ENCODE measurements at regions not wholly inside any gene's neighbourhood (a gene's known extent, or its start where the extent isn't known, plus 50 kb on each side); places are given as distances from the start of the nearest gene placed in this dataset.
A peak's percentile ranks its signal among the peaks of the same experiment; 100 is the strongest.
"Not testable (repeated sequence)": the region's sequence is repeated elsewhere in the genome, so short reads cannot be mapped to it uniquely, and the experiment has no call there.

GRCh38 chr4:107366016-107366735 lies 330.1 kb upstream of the DKK2 start:
- no peaks in the 10 kb centered on the region for H3K27me3 Mint-ChIP-seq
- no peaks in the 10 kb centered on the region for H3K36me3 Mint-ChIP-seq (ENCODE audit: low read depth)
- no peak overlapping the region for H3K4me3 Mint-ChIP-seq
- ChIA-PET CTCF (no interaction called here), POLR2A (no interaction called here)
- no peaks in the 10 kb centered on the region for H3K4me1 Mint-ChIP-seq
- H3K9me3 Mint-ChIP-seq, result no peaks in the 10 kb centered on the region
- no peak for DNase-seq
- no peak overlapping the region for H3K27ac Mint-ChIP-seq

GRCh38 chr4:107363125-107363524 lies 327.0 kb upstream of the DKK2 start:
- no peaks in the 10 kb centered on the region for H3K9me3 Mint-ChIP-seq
- H3K4me1 Mint-ChIP-seq, result no peaks in the 10 kb centered on the region
- POLR2A ChIA-PET, result no interaction called here
- no peak for DNase-seq
- H3K36me3 Mint-ChIP-seq (ENCODE audit: low read depth), result no peaks in the 10 kb centered on the region
- CTCF ChIA-PET, result no interaction called here
- H3K27me3 Mint-ChIP-seq, result peaks cover 2% of the 10 kb centered on the region
- no peak overlapping the region for H3K27ac Mint-ChIP-seq
- H3K4me3 Mint-ChIP-seq, result no peak overlapping the region

DNA sequence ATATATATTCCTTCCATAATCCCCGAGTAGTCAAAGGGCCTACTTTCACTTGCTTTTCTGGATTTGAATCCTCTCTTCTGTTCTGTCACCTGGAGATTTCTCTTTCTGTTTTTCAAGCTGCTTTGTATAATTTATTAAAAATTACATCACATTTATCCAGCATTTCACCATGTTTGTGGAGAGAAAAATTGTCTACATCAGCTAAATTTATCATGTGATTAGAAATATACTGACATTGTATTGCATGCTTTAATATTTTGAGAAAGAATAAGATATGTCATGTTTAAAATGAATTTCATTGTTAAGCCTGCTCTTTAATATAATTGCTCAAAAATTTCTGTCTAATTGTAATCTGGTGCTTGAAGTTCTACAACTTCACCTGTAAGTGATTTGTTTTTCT lies 323.1 kb upstream of the DKK2 start:
- Mint-ChIP-seq H3K4me1 (no peaks in the 10 kb centered on the region), H3K36me3 (ENCODE audit: low read depth) (no peaks in the 10 kb centered on the region), H3K4me3 (no peak overlapping the region), H3K27me3 (peaks cover 2% of the 10 kb centered on the region), H3K9me3 (no peaks in the 10 kb centered on the region), H3K27ac (no peak overlapping the region)
- ChIA-PET CTCF (no interaction called here), POLR2A (no interaction called here)
- DNase-seq, result no peak

- CTCF ChIA-PET; H3K9me3 Mint-ChIP-seq; H3K36me3 Mint-ChIP-seq (ENCODE audit: low read depth); H3K4me3 Mint-ChIP-seq; H3K27me3 Mint-ChIP-seq; H3K4me1 Mint-ChIP-seq; H3K27ac Mint-ChIP-seq; POLR2A ChIA-PET: not testable (repeated sequence)
- DNase-seq, result peak; percentile 8
Measured at GRCh38 chr4:107354304-107354703, 318.2 kb upstream of the DKK2 start.

DNA sequence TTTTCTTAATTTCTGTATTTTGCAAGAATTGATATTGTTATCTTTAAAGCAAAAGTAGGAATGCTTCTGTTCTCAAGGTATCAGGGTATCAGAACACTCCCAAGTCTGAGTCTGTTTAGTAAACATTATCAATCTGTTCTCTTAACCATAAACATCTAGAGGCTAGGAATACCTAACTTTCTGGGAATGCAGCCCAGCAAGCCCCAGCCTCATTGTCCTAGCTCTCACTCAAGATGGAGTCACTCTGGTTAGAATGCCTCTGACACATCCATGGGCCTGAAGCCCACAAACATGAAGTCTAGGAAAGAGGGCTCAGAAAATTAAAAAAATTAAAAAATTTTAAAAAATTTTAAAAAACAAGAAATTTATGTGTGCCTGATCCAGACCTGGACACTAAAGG lies 315.1 kb upstream of the DKK2 start:
- Mint-ChIP-seq H3K27ac (no peak overlapping the region), H3K9me3 (no peaks in the 10 kb centered on the region), H3K4me3 (no peak overlapping the region), H3K27me3 (no peaks in the 10 kb centered on the region), H3K4me1 (no peaks in the 10 kb centered on the region), H3K36me3 (ENCODE audit: low read depth) (no peaks in the 10 kb centered on the region)
- ChIA-PET POLR2A (no interaction called here), CTCF (no interaction called here)
- no peak for DNase-seq

DNA sequence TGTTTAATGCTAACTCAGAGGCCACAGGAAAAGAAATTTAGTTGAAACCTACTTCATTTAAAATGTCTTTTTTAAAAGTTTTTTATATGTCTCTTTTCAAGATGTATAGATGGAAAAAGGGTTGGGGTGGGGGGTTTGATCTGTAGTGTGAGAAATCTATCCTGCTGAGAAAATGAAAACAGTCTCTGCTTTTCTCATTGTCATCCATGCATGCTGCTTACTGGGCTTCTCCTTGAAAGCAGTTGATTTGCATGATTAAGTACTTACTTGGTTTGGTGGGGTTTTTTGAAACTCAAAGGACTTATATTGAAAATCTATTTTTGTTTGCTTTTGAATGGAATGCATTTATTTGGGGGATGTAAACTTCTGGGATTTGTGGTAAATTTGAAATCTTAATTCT lies 313.6 kb upstream of the DKK2 start:
- H3K4me1 Mint-ChIP-seq, result no peaks in the 10 kb centered on the region
- H3K27me3 Mint-ChIP-seq, result no peaks in the 10 kb centered on the region
- H3K9me3 Mint-ChIP-seq, result no peaks in the 10 kb centered on the region
- no peak overlapping the region for H3K4me3 Mint-ChIP-seq
- H3K27ac Mint-ChIP-seq, result no peak overlapping the region
- ChIA-PET POLR2A (no interaction called here), CTCF (no interaction called here)
- no peaks in the 10 kb centered on the region for H3K36me3 Mint-ChIP-seq (ENCODE audit: low read depth)
- no peak for DNase-seq

GRCh38 chr4:107349266-107349665 lies 313.2 kb upstream of the DKK2 start:
- POLR2A ChIA-PET, result no interaction called here
- Mint-ChIP-seq H3K27ac (no peak overlapping the region), H3K4me3 (no peak overlapping the region), H3K4me1 (no peaks in the 10 kb centered on the region), H3K27me3 (no peaks in the 10 kb centered on the region), H3K36me3 (ENCODE audit: low read depth) (no peaks in the 10 kb centered on the region), H3K9me3 (no peaks in the 10 kb centered on the region)
- no peak for DNase-seq
- CTCF ChIA-PET, result no interaction called here

DNA sequence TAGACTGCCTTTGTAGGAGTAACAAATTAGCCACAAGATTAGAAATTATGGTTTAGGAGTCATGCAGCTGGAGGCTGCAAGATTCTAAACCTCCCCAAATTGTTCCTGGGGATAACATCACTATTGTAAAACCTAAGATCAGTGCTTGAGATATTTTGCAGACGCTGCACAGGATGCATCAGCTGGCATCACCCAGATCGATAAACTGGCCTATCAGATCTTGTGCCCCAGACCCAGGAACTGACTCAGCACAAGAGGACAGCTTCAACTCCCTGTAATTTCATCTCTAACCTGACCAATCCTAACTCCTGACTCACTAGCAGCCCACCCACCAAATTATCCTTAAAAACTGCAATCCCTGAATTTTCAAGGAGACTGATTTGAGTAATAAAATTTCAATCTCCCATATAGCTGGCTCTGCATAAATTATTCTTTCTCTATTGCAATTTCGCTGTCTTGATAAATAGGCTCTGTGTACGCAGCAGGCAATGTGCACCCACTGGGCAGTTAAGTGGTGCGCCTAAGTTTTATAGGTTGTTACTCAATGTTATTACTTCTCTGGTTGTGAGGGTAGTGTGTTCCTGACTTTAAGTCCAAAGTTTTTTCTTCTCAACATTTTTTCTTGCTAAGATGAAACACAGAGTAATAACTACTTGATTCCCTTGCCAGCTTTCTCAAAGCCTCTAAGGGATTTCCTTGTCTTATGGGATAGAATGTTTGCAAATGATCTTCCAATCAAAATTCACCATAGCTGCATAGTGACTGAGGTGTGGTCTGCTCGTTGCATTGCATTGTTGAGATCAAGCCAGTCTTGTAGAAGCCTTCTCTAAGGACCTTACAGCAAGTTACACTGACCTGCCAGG lies 312.3 kb upstream of the DKK2 start:
- no peaks in the 10 kb centered on the region for H3K36me3 Mint-ChIP-seq (ENCODE audit: low read depth)
- no peaks in the 10 kb centered on the region for H3K27me3 Mint-ChIP-seq
- H3K27ac Mint-ChIP-seq, result no peak overlapping the region
- no peaks in the 10 kb centered on the region for H3K9me3 Mint-ChIP-seq
- no peak for DNase-seq
- ChIA-PET POLR2A (no interaction called here), CTCF (no interaction called here)
- H3K4me3 Mint-ChIP-seq, result no peak overlapping the region
- no peaks in the 10 kb centered on the region for H3K4me1 Mint-ChIP-seq

DNA sequence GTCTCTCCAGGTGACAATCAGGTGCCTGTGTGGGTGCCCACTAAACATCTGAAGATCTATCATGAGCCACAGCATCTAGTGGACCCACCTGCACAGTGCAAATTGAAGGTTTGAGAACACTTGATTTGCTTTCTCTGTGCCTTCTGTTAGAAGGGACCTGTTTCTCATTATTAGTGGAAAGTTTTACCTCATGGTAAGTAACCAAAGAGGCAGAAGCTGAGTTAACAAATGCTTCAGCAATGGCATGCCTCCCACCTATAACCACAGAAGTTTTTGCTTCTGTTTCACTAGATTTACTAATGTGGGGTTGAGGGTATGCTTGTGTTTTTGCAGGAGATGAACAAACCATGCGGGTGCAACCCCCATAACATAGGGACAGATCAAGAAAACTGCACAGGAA lies 297.4 kb upstream of the DKK2 start:
- Mint-ChIP-seq H3K27ac (no peak overlapping the region), H3K9me3 (peaks cover 2% of the 10 kb centered on the region), H3K27me3 (no peaks in the 10 kb centered on the region), H3K36me3 (ENCODE audit: low read depth) (no peaks in the 10 kb centered on the region), H3K4me3 (no peak overlapping the region), H3K4me1 (no peaks in the 10 kb centered on the region)
- DNase-seq, result no peak
- CTCF ChIA-PET, result interaction anchor here (0.7 to 1.4 kb wide), 2 partner anchors 12 to 220 kb away, joined by 3 read pairs; no protein-coding TSS in a partner anchor
- POLR2A ChIA-PET, result no interaction called here

DNA sequence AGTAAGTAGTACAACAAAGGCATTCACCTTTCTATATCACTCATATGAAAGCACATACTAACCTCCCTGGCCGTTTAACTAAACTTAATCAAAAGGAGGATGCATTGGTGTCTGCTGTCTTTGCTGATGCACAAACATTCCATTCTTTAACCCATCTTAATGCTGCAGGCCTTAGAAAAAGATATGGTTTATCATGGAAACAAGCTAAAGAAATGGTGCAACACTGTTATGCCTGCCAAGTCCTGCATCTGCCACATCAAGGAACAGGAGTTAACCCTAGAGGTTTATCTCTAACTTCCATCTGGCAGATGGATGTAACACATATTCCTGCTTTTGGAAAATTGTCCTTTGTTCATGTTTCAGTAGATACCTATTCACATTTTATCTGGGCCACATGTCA lies 296.5 kb upstream of the DKK2 start:
- H3K4me1 Mint-ChIP-seq; DNase-seq; H3K27ac Mint-ChIP-seq; H3K4me3 Mint-ChIP-seq; H3K27me3 Mint-ChIP-seq; H3K36me3 Mint-ChIP-seq (ENCODE audit: low read depth); H3K9me3 Mint-ChIP-seq; POLR2A ChIA-PET; CTCF ChIA-PET: not testable (repeated sequence)

GRCh38 chr4:107330916-107331315 lies 294.8 kb upstream of the DKK2 start:
- ChIA-PET CTCF (no interaction called here), POLR2A (no interaction called here)
- Mint-ChIP-seq H3K27me3 (no peaks in the 10 kb centered on the region), H3K27ac (no peak overlapping the region), H3K4me1 (no peaks in the 10 kb centered on the region), H3K36me3 (ENCODE audit: low read depth) (no peaks in the 10 kb centered on the region), H3K9me3 (peaks cover 4% of the 10 kb centered on the region), H3K4me3 (no peak overlapping the region)
- no peak for DNase-seq

GRCh38 chr4:107319386-107319785 lies 283.3 kb upstream of the DKK2 start:
- no peaks in the 10 kb centered on the region for H3K27me3 Mint-ChIP-seq
- DNase-seq, result no peak
- no peaks in the 10 kb centered on the region for H3K9me3 Mint-ChIP-seq
- ChIA-PET CTCF (no interaction called here), POLR2A (no interaction called here)
- no peak overlapping the region for H3K4me3 Mint-ChIP-seq
- no peaks in the 10 kb centered on the region for H3K36me3 Mint-ChIP-seq (ENCODE audit: low read depth)
- H3K27ac Mint-ChIP-seq, result no peak overlapping the region
- H3K4me1 Mint-ChIP-seq, result no peaks in the 10 kb centered on the region

DNA sequence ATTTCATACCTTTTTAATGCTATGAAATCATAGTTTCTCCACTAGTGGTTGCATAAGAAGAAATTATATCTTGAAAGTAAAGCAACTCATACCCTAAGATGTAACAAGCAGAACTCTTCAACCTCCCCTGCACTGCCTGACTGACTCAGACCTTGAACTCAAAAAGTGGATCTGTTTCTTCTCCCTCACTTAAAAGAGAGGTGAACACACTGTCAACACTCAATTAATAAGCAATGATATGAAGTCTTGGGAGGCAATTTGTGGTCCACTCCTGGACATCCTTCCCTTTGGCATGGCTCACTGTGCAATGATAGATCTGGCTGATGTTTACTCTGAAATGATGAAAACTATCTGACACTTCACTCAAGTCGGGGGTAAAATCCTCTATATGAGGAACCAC lies 282.0 kb upstream of the DKK2 start:
- no peak overlapping the region for H3K4me3 Mint-ChIP-seq
- no peak overlapping the region for H3K27ac Mint-ChIP-seq
- ChIA-PET POLR2A (no interaction called here), CTCF (no interaction called here)
- no peak for DNase-seq
- no peaks in the 10 kb centered on the region for H3K36me3 Mint-ChIP-seq (ENCODE audit: low read depth)
- H3K9me3 Mint-ChIP-seq, result no peaks in the 10 kb centered on the region
- H3K4me1 Mint-ChIP-seq, result no peaks in the 10 kb centered on the region
- H3K27me3 Mint-ChIP-seq, result no peaks in the 10 kb centered on the region

DNA sequence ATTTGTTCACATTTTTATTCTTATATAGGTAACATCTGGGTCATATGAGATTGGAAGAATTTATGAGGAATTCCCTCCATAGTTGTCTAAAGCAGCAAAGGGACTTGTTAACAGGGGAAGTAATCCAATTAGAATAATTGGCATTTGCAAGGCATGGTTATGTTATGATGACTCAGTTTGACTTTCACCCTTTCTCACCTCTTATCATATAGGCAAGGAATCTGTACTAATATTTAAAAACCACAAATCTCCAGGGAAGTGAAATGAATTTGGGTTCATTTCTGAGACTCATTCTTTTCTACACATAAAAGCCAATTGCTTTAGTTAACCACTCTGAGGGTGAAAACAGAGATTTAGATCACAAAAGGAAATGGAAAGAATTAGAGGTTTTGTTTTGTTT lies 281.5 kb upstream of the DKK2 start:
- no peaks in the 10 kb centered on the region for H3K36me3 Mint-ChIP-seq (ENCODE audit: low read depth)
- H3K9me3 Mint-ChIP-seq, result no peaks in the 10 kb centered on the region
- H3K27me3 Mint-ChIP-seq, result no peaks in the 10 kb centered on the region
- ChIA-PET POLR2A (no interaction called here), CTCF (no interaction called here)
- H3K27ac Mint-ChIP-seq, result no peak overlapping the region
- DNase-seq, result no peak
- no peaks in the 10 kb centered on the region for H3K4me1 Mint-ChIP-seq
- H3K4me3 Mint-ChIP-seq, result no peak overlapping the region
